Neutrophil (primary cell): ENCODE measurements at regions not wholly inside any gene's neighbourhood (a gene's known extent, or its start where the extent isn't known, plus 50 kb on each side); places are given as distances from the start of the nearest gene placed in this dataset.

ENCODE experiments used
- H3K27ac ChIP-seq: fragments of 200-600 bp; sonication (generic); 2 replicates; pipeline ENCODE4 v1.5.1; 2016; ENCODE audit warnings: mild to moderate bottlenecking, moderate library complexity
- H3K27me3 ChIP-seq: fragments of 200-600 bp; sonication (generic); 2 replicates; pipeline ENCODE4 v1.6.0; 2016; ENCODE audit warnings: mild to moderate bottlenecking
- H3K36me3 ChIP-seq: fragments of 200-600 bp; sonication (generic); 2 replicates; pipeline ENCODE4 v1.5.1; 2017
- H3K4me1 ChIP-seq, 2 experiments: fragments of 200-600 bp in 1 of 2; sonication (generic) in 1 of 2; 1 replicate in 1 of 2; 2 replicates in 1 of 2; pipeline versions ENCODE4 v1.5.1 to v1.6.1; 2013 to 2016; ENCODE audit warnings: low read depth in 1 of 2, low read length in 1 of 2, mild to moderate bottlenecking in 1 of 2, moderate library complexity in 1 of 2; ENCODE audit not compliant: control insufficient read depth in 1 of 2, insufficient read depth in 1 of 2
- H3K4me3 ChIP-seq, 2 experiments: fragments of 200-600 bp in 1 of 2; sonication (generic) in 1 of 2; 1 replicate in 1 of 2; 2 replicates in 1 of 2; pipeline ENCODE4 v1.5.1; 2013 to 2016; ENCODE audit warnings: low read depth in 1 of 2, low read length in 1 of 2, mild to moderate bottlenecking in 1 of 2, moderate library complexity in 1 of 2
- H3K9me3 ChIP-seq: fragments of 200-600 bp; sonication (generic); 2 replicates; pipeline ENCODE4 v1.5.1; 2016
- TF ChIP-seq, protein P1 (sequence below): fragments of 200-600 bp; sonication (generic); IDR thresholded peaks from 2 replicates; pipeline ENCODE4 v1.5.1; 2016; ENCODE audit warnings: antibody characterized with exemption

DNA sequence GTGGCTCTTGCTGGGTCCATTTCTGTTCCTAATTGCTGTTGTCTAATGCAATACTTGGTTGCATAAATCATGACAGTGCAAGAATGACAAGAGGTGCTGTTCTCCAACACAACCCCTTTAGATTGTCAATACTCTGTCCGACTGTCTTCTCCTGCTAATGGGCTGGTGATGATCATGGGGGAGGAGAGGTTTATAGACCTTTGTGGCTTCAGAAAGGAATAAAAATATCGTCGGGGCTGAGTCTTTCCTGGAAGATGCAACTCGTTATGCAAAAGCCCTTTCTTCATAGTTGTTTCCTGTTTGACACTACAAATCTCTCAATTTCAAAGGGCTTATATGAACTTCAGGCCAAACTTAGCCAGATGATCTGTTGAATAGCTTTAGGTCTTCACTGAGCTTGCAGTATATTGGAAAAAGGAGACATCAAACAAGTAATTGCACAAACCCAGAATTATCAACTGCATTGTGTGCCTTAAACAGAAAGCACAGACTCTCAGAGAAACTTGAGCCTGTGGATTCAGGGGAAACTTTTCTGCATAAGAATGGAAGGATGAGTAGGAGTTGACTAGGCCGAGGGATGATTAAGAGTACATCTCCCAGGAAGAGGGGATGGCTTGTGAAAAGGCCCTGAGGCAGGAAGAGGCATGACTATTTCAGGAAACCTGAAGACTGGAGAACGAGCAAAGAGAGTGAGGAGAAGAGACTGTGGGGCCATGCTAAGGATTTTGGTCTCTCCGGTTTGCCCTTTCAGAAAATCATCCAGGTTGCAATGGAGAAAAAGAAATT, 107.6 kb downstream of the TSEN15 start:
- no peaks in the 10 kb centered on the region for H3K36me3 ChIP-seq
- H3K4me1 ChIP-seq, result peaks cover 71 to 73% of the 10 kb centered on the region in 2 experiments
- H3K4me3 ChIP-seq, result peak overlapping the region; percentile 44 to 59
- no peaks in the 10 kb centered on the region for H3K9me3 ChIP-seq
- H3K27ac ChIP-seq, result peak overlapping the region; percentile 88
- no peaks in the 10 kb centered on the region for H3K27me3 ChIP-seq
- TF ChIP-seq, protein P1, sequence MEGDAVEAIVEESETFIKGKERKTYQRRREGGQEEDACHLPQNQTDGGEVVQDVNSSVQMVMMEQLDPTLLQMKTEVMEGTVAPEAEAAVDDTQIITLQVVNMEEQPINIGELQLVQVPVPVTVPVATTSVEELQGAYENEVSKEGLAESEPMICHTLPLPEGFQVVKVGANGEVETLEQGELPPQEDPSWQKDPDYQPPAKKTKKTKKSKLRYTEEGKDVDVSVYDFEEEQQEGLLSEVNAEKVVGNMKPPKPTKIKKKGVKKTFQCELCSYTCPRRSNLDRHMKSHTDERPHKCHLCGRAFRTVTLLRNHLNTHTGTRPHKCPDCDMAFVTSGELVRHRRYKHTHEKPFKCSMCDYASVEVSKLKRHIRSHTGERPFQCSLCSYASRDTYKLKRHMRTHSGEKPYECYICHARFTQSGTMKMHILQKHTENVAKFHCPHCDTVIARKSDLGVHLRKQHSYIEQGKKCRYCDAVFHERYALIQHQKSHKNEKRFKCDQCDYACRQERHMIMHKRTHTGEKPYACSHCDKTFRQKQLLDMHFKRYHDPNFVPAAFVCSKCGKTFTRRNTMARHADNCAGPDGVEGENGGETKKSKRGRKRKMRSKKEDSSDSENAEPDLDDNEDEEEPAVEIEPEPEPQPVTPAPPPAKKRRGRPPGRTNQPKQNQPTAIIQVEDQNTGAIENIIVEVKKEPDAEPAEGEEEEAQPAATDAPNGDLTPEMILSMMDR, result no peak

DNA sequence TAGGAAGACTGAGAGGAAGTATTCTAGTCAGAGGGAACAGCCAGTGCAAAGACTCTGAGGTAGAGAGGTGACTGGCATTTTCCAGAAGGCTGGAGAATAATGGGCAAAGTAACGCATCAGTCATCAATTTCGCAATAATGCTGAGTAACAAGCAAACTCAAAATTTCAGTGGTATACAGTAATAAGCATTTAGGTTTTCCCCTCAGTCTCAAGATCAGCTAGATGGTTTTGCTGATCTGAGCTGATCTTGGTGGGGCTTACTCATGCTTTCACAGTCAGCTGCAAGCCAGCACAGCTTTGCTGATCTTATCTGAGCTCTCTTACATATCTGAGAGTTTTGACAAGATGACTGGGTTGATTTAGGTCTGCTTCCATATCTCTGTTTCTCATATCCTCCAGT, 108.7 kb downstream of the TSEN15 start:
- Histone ChIP-seq H3K36me3 (no peaks in the 10 kb centered on the region), H3K27me3 (no peaks in the 10 kb centered on the region), H3K9me3 (no peaks in the 10 kb centered on the region), H3K4me3 (peak overlapping the region in 1 of 2 experiments; percentile 44), H3K27ac (peak overlapping the region; percentile 88), H3K4me1 (peaks cover 77 to 81% of the 10 kb centered on the region in 2 experiments)
- TF ChIP-seq, protein P1, result no peak

DNA sequence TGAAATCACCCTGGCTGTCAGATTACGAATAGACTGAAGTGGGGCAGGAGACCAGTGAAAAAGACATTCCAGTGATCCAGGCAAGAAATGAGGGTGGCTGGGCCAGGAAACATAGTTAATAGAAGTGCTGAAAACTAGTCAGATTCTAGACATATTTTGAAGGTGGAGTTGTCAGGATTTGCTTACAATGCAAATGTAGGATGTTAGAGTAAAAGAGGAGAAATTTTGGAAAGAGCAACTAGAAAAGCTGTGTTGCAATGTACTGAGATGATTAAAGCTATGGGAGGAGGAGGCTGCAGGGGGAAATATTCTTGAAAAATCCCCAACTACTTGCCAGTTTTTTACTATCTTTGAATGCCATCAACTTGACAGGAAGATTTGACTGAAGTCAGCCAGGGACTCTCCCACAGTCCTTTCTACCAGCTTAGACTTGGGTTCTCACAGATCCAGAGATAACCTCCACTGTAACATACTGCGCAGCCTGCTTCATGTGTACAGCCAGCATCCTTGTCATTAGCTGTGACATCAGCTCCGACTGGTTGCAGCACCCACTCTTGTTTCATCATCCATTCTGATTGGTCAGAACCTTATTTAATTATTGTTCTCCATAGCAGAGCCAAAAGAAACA, 109.7 kb downstream of the TSEN15 start:
- peak overlapping the region; percentile 88 for H3K27ac ChIP-seq
- no peaks in the 10 kb centered on the region for H3K9me3 ChIP-seq
- H3K4me1 ChIP-seq, result peaks cover 84 to 89% of the 10 kb centered on the region in 2 experiments
- no peak overlapping the region for H3K4me3 ChIP-seq
- no peaks in the 10 kb centered on the region for H3K36me3 ChIP-seq
- TF ChIP-seq, protein P1, result no peak
- H3K27me3 ChIP-seq, result no peaks in the 10 kb centered on the region

DNA sequence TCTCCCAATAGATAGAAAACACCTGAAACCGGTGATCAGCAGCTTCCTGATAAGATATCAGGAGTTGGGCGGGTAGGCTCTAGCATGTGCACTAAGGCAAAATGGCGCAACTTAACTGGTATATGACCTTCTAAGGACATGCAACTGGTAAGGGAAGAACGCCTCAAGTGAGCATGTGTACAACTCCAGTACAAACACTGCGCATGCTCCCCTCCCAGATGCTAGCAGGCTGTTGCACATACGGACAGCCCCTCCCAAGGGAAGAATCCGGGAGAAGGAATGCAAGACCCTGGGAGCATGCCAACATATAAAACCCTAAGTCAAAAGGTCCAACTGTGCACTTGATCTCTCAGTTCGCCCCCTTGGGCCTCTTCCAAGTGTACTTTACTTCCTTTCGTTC, 110.8 kb downstream of the TSEN15 start:
- no peaks in the 10 kb centered on the region for H3K9me3 ChIP-seq
- peaks cover 76 to 82% of the 10 kb centered on the region in 2 experiments for H3K4me1 ChIP-seq
- no peak overlapping the region for H3K4me3 ChIP-seq
- TF ChIP-seq, protein P1, result no peak
- peak overlapping the region; percentile 88 for H3K27ac ChIP-seq
- H3K27me3 ChIP-seq, result no peaks in the 10 kb centered on the region
- H3K36me3 ChIP-seq, result no peaks in the 10 kb centered on the region

DNA sequence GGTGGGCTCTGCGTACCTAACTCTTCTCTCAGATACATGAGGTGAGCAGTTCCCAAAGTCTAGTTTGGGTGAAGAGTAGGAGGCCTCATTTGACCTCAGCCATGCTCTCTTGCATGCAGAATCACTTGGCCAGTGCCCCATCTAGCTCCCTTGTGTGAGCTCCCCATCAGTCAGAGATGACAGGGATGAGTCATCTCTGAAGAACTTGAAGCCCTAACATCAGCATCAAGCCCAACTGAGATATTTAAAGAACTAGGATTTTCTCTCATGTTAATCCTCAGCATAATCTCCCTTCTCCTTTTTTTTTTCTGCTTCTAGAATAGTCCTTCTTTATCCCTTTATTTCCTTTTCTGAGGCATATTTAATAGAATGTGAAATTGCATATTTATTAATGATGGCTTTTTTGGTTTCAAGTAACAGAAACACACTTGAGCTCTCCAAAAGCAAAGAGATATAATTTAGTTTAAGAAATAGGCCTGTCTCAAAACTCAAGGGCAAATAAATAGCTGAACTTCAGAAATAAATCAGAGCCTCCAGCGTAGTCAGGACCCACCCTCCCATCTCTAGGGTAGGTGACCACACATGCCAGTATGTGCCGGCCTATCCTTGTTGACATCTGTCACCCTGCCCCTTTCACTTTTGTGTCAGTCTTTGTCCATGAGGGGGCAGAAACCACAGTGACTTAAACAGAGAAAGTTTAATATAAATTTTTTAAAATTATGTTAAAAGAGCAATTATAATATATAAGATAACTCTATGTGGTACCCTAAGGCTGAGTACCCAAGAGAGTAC, 112.3 kb downstream of the TSEN15 start:
- H3K4me1 ChIP-seq, result peaks cover 60 to 66% of the 10 kb centered on the region in 2 experiments
- no peaks in the 10 kb centered on the region for H3K9me3 ChIP-seq
- TF ChIP-seq, protein P1, result no peak
- H3K27me3 ChIP-seq, result no peaks in the 10 kb centered on the region
- no peaks in the 10 kb centered on the region for H3K36me3 ChIP-seq
- H3K4me3 ChIP-seq, result no peak overlapping the region
- no peak overlapping the region for H3K27ac ChIP-seq
